ENCODE measurements at regions not wholly inside any gene's neighbourhood (a gene's known extent, or its start where the extent isn't known, plus 50 kb on each side); places are given as distances from the start of the nearest gene placed in this dataset.

DNA sequence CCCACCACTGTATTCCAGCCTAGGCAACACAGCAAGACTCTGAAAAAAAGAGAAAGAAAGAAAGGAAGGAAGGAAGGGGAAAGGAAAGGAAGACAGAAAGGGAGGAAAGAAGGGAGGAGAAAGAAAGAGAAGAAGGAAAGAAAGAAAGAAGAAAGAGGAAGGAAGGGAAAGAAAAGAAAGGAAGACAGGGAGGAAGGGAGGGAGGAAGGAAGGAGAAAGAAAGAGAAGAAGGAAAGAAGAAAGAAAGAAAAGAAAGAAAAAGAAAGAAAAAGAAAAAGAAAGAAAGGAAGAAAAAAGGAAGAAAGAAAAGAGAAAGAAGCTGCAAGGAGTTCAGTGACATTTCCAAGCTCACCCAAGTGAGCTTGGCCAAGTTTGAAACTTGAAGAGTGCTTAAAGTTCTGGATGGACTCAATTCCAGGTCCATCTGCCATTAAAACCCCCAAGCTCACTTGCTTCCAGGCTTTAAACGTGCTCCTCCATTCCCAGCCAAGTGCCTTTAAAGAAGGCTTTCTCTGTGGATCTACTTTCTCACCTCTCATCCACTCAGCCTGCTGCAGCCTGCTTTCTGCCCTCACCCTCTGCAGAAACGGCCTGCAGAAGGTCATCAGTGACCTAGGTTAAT is 101.5 kb downstream of the VCPKMT start:
- TF ChIP-seq, protein P1, sequence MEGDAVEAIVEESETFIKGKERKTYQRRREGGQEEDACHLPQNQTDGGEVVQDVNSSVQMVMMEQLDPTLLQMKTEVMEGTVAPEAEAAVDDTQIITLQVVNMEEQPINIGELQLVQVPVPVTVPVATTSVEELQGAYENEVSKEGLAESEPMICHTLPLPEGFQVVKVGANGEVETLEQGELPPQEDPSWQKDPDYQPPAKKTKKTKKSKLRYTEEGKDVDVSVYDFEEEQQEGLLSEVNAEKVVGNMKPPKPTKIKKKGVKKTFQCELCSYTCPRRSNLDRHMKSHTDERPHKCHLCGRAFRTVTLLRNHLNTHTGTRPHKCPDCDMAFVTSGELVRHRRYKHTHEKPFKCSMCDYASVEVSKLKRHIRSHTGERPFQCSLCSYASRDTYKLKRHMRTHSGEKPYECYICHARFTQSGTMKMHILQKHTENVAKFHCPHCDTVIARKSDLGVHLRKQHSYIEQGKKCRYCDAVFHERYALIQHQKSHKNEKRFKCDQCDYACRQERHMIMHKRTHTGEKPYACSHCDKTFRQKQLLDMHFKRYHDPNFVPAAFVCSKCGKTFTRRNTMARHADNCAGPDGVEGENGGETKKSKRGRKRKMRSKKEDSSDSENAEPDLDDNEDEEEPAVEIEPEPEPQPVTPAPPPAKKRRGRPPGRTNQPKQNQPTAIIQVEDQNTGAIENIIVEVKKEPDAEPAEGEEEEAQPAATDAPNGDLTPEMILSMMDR (IDR thresholded peaks at IDR 0.05) = peak; percentile 27
- no peak for TF ChIP-seq EZH2 (IDR thresholded peaks at IDR 0.05; ENCODE audit: borderline replicate concordance, insufficient read depth, low read depth, low read length, poor library complexity, severe bottlenecking)
